Endothelial cell (in vitro differentiated cells): ENCODE measurements at regions not wholly inside any gene's neighbourhood (a gene's known extent, or its start where the extent isn't known, plus 50 kb on each side); places are given as distances from the start of the nearest gene placed in this dataset.

ENCODE experiments used
- DNase-seq: peaks from one replicate; pipeline ENCODE4 v3.0.0; 2021; ENCODE audit warnings: low spot score
- H3K27ac Mint-ChIP-seq: one replicate; pipeline ENCODE4 v1.8.0; 2021; ENCODE audit warnings: mixed read lengths, inconsistent platforms; ENCODE audit not compliant: unreplicated experiment
- H3K27me3 Mint-ChIP-seq: one replicate; pipeline ENCODE4 v1.8.0; 2021; ENCODE audit warnings: mild to moderate bottlenecking, moderate library complexity, mixed read lengths, inconsistent platforms; ENCODE audit not compliant: unreplicated experiment
- H3K36me3 Mint-ChIP-seq: one replicate; pipeline ENCODE4 v1.8.0; 2021; ENCODE audit warnings: mild to moderate bottlenecking, low read depth, mixed read lengths, inconsistent platforms; ENCODE audit not compliant: unreplicated experiment
- H3K4me1 Mint-ChIP-seq: one replicate; pipeline ENCODE4 v1.8.0; 2021; ENCODE audit warnings: mild to moderate bottlenecking, mixed read lengths, inconsistent platforms; ENCODE audit not compliant: unreplicated experiment
- H3K4me3 Mint-ChIP-seq: one replicate; pipeline ENCODE4 v1.8.0; 2021; ENCODE audit warnings: mild to moderate bottlenecking, mixed read lengths, inconsistent platforms; ENCODE audit not compliant: unreplicated experiment
- H3K9me3 Mint-ChIP-seq: one replicate; pipeline ENCODE4 v1.8.0; 2021; ENCODE audit warnings: mixed read lengths, inconsistent platforms; ENCODE audit not compliant: unreplicated experiment
- CTCF ChIP-seq: fragments of 200-600 bp; sonication (generic); IDR thresholded peaks from one replicate; pipeline ENCODE4 v1.5.0; 2021; ENCODE audit warnings: antibody characterized with exemption; ENCODE audit not compliant: unreplicated experiment

DNA sequence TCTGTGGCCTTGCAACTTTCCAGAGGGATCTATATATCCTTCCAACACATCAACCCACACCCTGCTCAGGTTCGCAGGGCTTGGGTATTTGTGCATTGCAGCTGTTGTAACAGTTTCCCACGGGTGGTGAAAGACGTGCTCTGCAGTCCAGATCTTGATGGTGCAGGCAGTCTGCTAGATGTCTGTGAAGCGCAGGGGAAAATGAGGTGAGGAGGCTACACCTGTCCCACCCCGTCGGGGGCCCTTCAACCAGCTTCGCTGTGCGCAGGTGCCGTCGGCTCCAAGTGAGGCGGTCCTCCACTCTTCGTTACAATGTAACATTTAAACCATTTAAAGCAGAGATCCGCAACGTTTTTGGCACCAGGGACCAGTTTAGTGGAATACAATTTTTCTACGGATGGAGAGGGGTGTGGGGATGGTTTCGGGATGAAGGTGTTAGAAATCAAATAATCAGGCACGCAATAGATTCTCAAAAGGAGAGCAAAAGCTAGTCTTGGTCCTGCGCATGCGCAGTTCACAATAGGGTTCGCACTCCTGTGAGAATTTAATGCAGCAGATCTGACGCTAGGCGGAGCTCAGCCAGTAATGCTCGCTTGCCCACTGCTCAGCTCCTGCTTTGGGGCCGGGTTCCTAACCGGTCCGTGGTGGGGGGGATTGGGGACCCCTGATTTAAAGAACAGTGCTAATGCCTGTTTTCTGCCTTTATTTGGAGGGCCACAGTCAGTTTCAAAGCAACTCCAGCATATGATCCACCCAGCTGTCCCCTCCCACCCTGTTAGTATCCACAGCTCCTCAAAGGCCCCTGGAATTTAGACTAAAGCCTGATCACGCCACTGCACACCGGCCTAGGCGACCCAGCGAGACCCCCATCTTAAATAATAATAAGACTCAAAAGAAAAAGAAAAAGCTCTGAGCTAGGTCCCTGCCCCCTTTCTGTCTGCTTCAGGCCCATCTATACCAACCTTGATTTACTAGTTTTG is 97.1 kb upstream of the SELENOP start:
- TF ChIP-seq CTCF, result peak; percentile 79
- peak; percentile 87 for DNase-seq
- Mint-ChIP-seq H3K4me1 (no peaks in the 10 kb centered on the region), H3K27ac (no peak overlapping the region), H3K4me3 (peak overlapping the region; percentile 89), H3K9me3 (no peaks in the 10 kb centered on the region), H3K36me3 (no peaks in the 10 kb centered on the region), H3K27me3 (peaks cover 5% of the 10 kb centered on the region)

DNA sequence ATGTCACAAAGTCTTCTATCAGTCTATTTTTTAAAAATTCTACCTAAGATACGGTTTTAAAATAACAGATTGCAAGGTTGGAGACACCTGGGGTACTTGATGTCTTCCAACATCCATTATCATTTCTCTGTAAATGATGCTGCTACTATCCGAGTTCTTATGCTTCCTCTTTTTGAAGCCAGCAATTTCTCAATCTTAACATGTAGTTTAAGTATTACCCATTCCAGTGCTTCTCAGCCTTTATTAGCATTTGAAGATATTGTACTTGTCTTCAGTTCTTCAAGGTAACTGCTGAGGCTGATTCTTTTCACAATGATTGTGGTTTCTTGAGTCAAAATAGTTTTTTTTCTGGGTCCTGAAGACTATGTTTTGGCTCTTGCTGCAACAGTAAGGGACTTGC is 96.4 kb upstream of the SELENOP start:
- Mint-ChIP-seq H3K4me1 (no peaks in the 10 kb centered on the region), H3K36me3 (no peaks in the 10 kb centered on the region), H3K4me3 (no peak overlapping the region), H3K27ac (no peak overlapping the region), H3K9me3 (no peaks in the 10 kb centered on the region), H3K27me3 (peaks cover 5% of the 10 kb centered on the region)
- no peak for DNase-seq
- no peak for TF ChIP-seq CTCF

DNA sequence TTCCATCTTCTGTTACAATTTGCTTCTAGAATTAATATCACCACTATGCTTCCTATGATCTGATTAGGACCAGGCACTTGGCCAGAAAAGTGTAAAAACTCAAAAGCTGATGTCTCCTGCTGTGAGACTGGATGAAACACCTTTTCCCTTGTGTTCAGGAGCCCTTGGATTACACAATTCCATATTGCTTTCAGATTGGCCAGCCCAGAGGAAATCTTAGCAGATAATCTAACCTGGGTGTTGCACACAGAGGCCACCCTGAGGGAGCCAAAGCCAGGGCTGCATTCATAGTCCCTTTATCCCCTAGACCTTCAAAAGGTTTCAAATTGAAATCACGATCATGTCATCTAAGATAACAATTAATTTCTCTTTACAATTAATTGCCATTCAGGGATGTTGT is 94.1 kb upstream of the SELENOP start:
- Mint-ChIP-seq H3K27me3 (peaks cover 4% of the 10 kb centered on the region), H3K36me3 (no peaks in the 10 kb centered on the region), H3K9me3 (no peaks in the 10 kb centered on the region), H3K4me1 (no peaks in the 10 kb centered on the region), H3K4me3 (no peak overlapping the region), H3K27ac (no peak overlapping the region)
- TF ChIP-seq CTCF, result no peak
- no peak for DNase-seq

DNA sequence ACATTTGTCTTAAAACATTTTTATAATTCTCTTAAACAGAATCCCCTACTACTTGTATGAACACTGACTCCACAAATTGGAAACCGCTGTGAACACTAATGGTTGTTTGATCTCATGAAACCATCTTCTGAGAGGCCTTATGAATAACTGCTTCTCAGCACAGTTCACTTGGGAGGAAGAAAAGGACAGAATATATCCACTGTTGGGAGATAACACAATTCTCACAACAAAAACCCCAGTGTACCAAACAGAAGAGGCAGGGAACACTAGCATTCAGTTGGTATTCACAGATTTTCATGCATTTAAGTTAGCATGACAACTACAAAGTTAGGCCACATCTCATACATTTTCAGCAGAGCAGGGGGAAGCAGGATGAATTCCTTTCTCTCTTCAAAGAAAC is 89.0 kb upstream of the SELENOP start:
- Mint-ChIP-seq H3K36me3 (no peaks in the 10 kb centered on the region), H3K27me3 (no peaks in the 10 kb centered on the region), H3K27ac (no peak overlapping the region), H3K4me1 (no peaks in the 10 kb centered on the region), H3K4me3 (no peak overlapping the region), H3K9me3 (no peaks in the 10 kb centered on the region)
- no peak for TF ChIP-seq CTCF
- no peak for DNase-seq

GRCh38 chr5:42898760-42899159 is 87.1 kb upstream of the SELENOP start:
- H3K27ac Mint-ChIP-seq, result no peak overlapping the region
- H3K9me3 Mint-ChIP-seq, result no peaks in the 10 kb centered on the region
- H3K36me3 Mint-ChIP-seq, result no peaks in the 10 kb centered on the region
- H3K27me3 Mint-ChIP-seq, result no peaks in the 10 kb centered on the region
- TF ChIP-seq CTCF, result no peak
- DNase-seq, result no peak
- no peaks in the 10 kb centered on the region for H3K4me1 Mint-ChIP-seq
- no peak overlapping the region for H3K4me3 Mint-ChIP-seq
